ENCODE measurements at regions not wholly inside any gene's neighbourhood (a gene's known extent, or its start where the extent isn't known, plus 50 kb on each side); places are given as distances from the start of the nearest gene placed in this dataset.

Small RNA genes in the stretch of these regions (small RNA-seq; reads per million reads assigned to genes)
- gene RNU6-753P, result 0 reads per million in 2 donors

Data from adrenal gland (tissue), 2 donors.